Heart left ventricle (tissue), 16 donors: ENCODE measurements at regions not wholly inside any gene's neighbourhood (a gene's known extent, or its start where the extent isn't known, plus 50 kb on each side); places are given as distances from the start of the nearest gene placed in this dataset.
A peak's percentile ranks its signal among the peaks of the same experiment; 100 is the strongest.

ENCODE experiments used
- ATAC-seq, 4 donors: fragments of 200-7000 bp; cut with Tn5 transposase; one replicate each; pipeline ENCODE4 v1.9.1; 2020 to 2022; ENCODE audit warnings: moderate library complexity in 4 of 4, mild to moderate bottlenecking in 3 of 4, moderate number of reproducible peaks in 1 of 4
- DNase-seq, 5 donors: peaks; one replicate each; pipeline ENCODE4 v3.0.0-alpha.2; 2020
- H3K27ac ChIP-seq, 12 donors: fragments of 200-600 bp; sonication (generic) in 4 of 12; one replicate each; pipeline versions ENCODE4 v1.5.0 to v1.8.0; 2016 to 2022; ENCODE audit warnings: mild to moderate bottlenecking in 2 of 12
- H3K27me3 ChIP-seq, 9 donors: fragments of 200-600 bp; sonication (generic) in 2 of 9; one replicate each; pipeline versions ENCODE4 v1.5.1 to v1.8.0; 2016 to 2022; ENCODE audit warnings: mild to moderate bottlenecking in 3 of 9
- H3K36me3 ChIP-seq, 9 donors: fragments of 200-600 bp; sonication (generic) in 2 of 9; one replicate each; pipeline versions ENCODE4 v1.5.0 to v1.8.0; 2018 to 2022; ENCODE audit warnings: mild to moderate bottlenecking in 2 of 9
- H3K4me1 ChIP-seq, 12 donors: fragments of 200-600 bp; sonication (generic) in 4 of 12; one replicate each; pipeline versions ENCODE4 v1.5.0 to v1.8.0; 2016 to 2022; ENCODE audit warnings: mild to moderate bottlenecking in 3 of 12
- H3K4me3 ChIP-seq, 12 donors: fragments of 200-600 bp; sonication (generic) in 4 of 12; one replicate each; pipeline versions ENCODE4 v1.5.0 to v1.8.0; 2017 to 2022; ENCODE audit warnings: mild to moderate bottlenecking in 9 of 12, moderate library complexity in 4 of 12
- H3K9me3 ChIP-seq, 12 donors: fragments of 200-600 bp; sonication (generic) in 4 of 12; one replicate each; pipeline versions ENCODE4 v1.5.0 to v1.8.0; 2016 to 2022; ENCODE audit warnings: mild to moderate bottlenecking in 1 of 12
- POLR2A ChIP-seq, 2 donors: fragments of 450-650 bp; IDR thresholded peaks; one replicate each; pipeline ENCODE4 v1.6.1; 2017; ENCODE audit warnings: antibody characterized with exemption in 2 of 2, mild to moderate bottlenecking in 2 of 2, moderate library complexity in 2 of 2
- WGBS, 4 donors: extraction: QIAGEN DNeasy Blood & Tissue Kit in 2 of 4; methylation state at CpG; one replicate each; pipeline versions ENCODE4 v1.1.5 to v1.1.7; 2013 to 2018; 5-methylcytosine and 5-hydroxymethylcytosine counted together
- intact Hi-C, 10 donors: fragments of 100-400 bp; cut with DNase I; formaldehyde crosslinking; loops; one replicate each; pipeline versions ENCODE4 v1.11.1 to v1.14.2; 2022
- TF ChIP-seq, protein P1 (sequence below), 12 donors: fragments of 200-600 bp; sonication (generic) in 4 of 12; IDR thresholded peaks; one replicate each; pipeline versions ENCODE4 v1.5.0 to v1.8.0; 2018 to 2022; ENCODE audit warnings: antibody characterized with exemption in 12 of 12, mild to moderate bottlenecking in 5 of 12
- donor health status: ischemic (EF 13 %, LVEDD 7.1; RV severe dilation, severe dysfunction).
- donor health status: healthy with polysubstance abuse.
- donor health status: DM: no; HTN: yes; CAD: no.
- donor health status: DM: no; HTN: no; CAD: no.
- donor health status: ischemic (EF 25% LVEDD 6.9; RV normal size, moderate dysfunction).
- donor health status: ischemic (EF 25% LVEDD 5.7; RV mildly dilated, moderate dysfunction).
- donor health status: healthy.
- donor health status: DM: yes; HTN: yes; CAD: no.
- donor health status: ischemic (EF 35%, LVEDD 5.7; RV mildly dilated, moderate dysfunction).
- donor health status: nonischemic (EF 11% LVEDD 7.7; RV severe dilation, severe dysfunction).
- donor health status: DM: yes; HTN: yes; CAD: no.
- donor health status: PGD.
- donor health status: ischemic (EF 29% LVEDD 5.4; RV normal size, mild dysfunction).
- donor health status: nonischemic (EF 23%, LVEDD 6.1; RV moderate dilation, normal function).

GRCh38 chr9:21558615-21559401 is 76.7 kb upstream of the IFNE start:
- H3K27ac ChIP-seq: no peak overlapping the region
- no peaks in the 10 kb centered on the region for H3K36me3 ChIP-seq
- peak overlapping the region; percentile 29 to 59 (median 43) for H3K4me3 ChIP-seq
- intact Hi-C loops: no loop called here
- H3K4me1 ChIP-seq: peaks cover 0 to 18% (median 8%) of the 10 kb centered on the region in 12 donors
- TF ChIP-seq, protein P1, sequence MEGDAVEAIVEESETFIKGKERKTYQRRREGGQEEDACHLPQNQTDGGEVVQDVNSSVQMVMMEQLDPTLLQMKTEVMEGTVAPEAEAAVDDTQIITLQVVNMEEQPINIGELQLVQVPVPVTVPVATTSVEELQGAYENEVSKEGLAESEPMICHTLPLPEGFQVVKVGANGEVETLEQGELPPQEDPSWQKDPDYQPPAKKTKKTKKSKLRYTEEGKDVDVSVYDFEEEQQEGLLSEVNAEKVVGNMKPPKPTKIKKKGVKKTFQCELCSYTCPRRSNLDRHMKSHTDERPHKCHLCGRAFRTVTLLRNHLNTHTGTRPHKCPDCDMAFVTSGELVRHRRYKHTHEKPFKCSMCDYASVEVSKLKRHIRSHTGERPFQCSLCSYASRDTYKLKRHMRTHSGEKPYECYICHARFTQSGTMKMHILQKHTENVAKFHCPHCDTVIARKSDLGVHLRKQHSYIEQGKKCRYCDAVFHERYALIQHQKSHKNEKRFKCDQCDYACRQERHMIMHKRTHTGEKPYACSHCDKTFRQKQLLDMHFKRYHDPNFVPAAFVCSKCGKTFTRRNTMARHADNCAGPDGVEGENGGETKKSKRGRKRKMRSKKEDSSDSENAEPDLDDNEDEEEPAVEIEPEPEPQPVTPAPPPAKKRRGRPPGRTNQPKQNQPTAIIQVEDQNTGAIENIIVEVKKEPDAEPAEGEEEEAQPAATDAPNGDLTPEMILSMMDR (IDR thresholded peaks at IDR 0.05): no peak
- no peak for TF ChIP-seq POLR2A (IDR thresholded peaks at IDR 0.05)
- no peaks in the 10 kb centered on the region for H3K9me3 ChIP-seq
- peaks cover 13 to 93% (median 60%) of the 10 kb centered on the region in 9 donors for H3K27me3 ChIP-seq
- no peak for ATAC-seq
- 5 to 18% (median 10%) methylated on average over 22 to 40 of the region's 40 CpGs for WGBS, 4 donors
- no peak for DNase-seq

DNA sequence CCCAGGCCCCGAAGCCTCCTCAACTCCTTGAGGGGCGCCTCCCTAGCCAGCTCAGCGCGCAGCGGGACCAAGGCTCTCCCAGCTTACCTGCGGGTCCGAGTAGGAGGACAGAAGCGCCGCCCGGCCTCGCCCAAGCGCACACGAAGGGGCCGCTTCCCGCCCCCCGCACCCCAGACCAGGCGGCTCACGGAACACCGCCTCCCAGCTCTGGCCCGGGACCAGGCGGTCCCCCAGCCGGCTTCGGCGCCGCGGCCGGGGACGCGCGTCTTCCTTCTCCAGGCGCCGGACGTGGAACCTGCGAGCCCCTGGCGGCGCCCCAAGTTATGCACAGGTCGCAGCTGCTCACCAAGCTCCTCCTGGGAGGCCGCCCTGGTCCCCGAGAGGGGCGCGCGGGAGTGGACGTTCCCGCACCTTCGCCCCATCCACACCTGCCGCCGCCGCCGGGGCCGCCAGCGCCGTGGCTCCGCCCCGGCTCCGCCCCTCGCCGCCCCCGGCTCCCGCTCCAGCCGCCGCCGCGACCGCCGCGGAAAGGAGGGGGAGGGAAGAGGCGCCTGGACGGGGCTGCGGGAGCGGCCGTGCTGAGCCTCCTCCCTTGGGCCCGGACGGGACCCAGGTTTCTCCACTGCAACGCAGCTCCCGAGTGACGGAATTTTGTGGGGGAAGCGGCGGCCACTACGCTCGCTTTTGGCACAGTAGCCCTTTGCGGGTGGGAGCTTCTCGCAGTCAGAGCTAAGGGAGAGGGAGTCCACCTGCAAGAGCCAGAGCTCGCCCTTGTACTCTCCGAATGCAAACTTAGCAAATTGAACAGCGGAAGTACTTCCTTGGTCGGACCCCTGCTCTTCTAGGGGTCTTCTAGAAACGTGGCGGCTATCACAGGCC is 77.5 kb upstream of the IFNE start:
- 1 to 2% (median 1%) methylated on average over 24 to 88 of the region's 88 CpGs for WGBS, 4 donors

GRCh38 chr9:21560281-21560745 is 78.2 kb upstream of the IFNE start:
- intact Hi-C loops: no loop called here
- no peak for TF ChIP-seq POLR2A (IDR thresholded peaks at IDR 0.05)
- TF ChIP-seq, protein P1 (IDR thresholded peaks at IDR 0.05): no peak
- no peak overlapping the region for H3K27ac ChIP-seq
- ATAC-seq: no peak
- H3K27me3 ChIP-seq: peaks cover 13 to 94% (median 64%) of the 10 kb centered on the region in 9 donors
- H3K4me1 ChIP-seq: peaks cover 0 to 18% (median 8%) of the 10 kb centered on the region in 12 donors
- DNase-seq: no peak
- H3K9me3 ChIP-seq: no peaks in the 10 kb centered on the region
- no peaks in the 10 kb centered on the region for H3K36me3 ChIP-seq
- WGBS, 4 donors: 34 to 48% (median 43%) methylated on average over 11 to 12 of the region's 12 CpGs
- peak overlapping the region in 4 of 12 donors; percentile 29 to 59 (median 44) for H3K4me3 ChIP-seq

More for the DNA sequence above, 77.5 kb upstream of the IFNE start:
- H3K4me1 ChIP-seq: peaks cover 0 to 18% (median 8%) of the 10 kb centered on the region in 12 donors
- ATAC-seq (no peak), DNase-seq (peak in 3 of 5 donors; percentile 21 to 49 (median 27))
- no peaks in the 10 kb centered on the region for H3K9me3 ChIP-seq
- peak overlapping the region; percentile 29 to 59 (median 43) for H3K4me3 ChIP-seq
- peaks cover 13 to 95% (median 67%) of the 10 kb centered on the region in 9 donors for H3K27me3 ChIP-seq
- intact Hi-C loops: no loop called here
- no peak overlapping the region for H3K27ac ChIP-seq
- TF ChIP-seq, protein P1 (IDR thresholded peaks at IDR 0.05): no peak
- no peak for TF ChIP-seq POLR2A (IDR thresholded peaks at IDR 0.05)
- no peaks in the 10 kb centered on the region for H3K36me3 ChIP-seq

GRCh38 chr9:21561502-21561901 is 79.4 kb upstream of the IFNE start:
- H3K4me1 ChIP-seq: peaks cover 0 to 18% (median 8%) of the 10 kb centered on the region in 12 donors
- intact Hi-C loops: no loop called here
- H3K27me3 ChIP-seq: peaks cover 13 to 93% (median 53%) of the 10 kb centered on the region in 9 donors
- no peak overlapping the region for H3K27ac ChIP-seq
- TF ChIP-seq POLR2A (IDR thresholded peaks at IDR 0.05): no peak
- TF ChIP-seq, protein P1 (IDR thresholded peaks at IDR 0.05): no peak
- no peaks in the 10 kb centered on the region for H3K9me3 ChIP-seq
- 61 to 71% (median 65%) methylated on average over 2 of the region's 2 CpGs for WGBS, 4 donors
- H3K4me3 ChIP-seq: no peak overlapping the region
- H3K36me3 ChIP-seq: no peaks in the 10 kb centered on the region
- no peak for ATAC-seq
- no peak for DNase-seq
